NCI-H82 treated with DMSO at 0.1 percent for 48 hours (cell line): ENCODE measurements at regions not wholly inside any gene's neighbourhood (a gene's known extent, or its start where the extent isn't known, plus 50 kb on each side); places are given as distances from the start of the nearest gene placed in this dataset.
A peak's percentile ranks its signal among the peaks of the same experiment; 100 is the strongest.
"Not testable (repeated sequence)": the region's sequence is repeated elsewhere in the genome, so short reads cannot be mapped to it uniquely, and the experiment has no call there.

Experiments
- DNase-seq: peaks from one replicate; lab custom pipeline; 2025; ENCODE audit not compliant: unreplicated experiment; lab: John Stamatoyannopoulos, UW

DNA sequence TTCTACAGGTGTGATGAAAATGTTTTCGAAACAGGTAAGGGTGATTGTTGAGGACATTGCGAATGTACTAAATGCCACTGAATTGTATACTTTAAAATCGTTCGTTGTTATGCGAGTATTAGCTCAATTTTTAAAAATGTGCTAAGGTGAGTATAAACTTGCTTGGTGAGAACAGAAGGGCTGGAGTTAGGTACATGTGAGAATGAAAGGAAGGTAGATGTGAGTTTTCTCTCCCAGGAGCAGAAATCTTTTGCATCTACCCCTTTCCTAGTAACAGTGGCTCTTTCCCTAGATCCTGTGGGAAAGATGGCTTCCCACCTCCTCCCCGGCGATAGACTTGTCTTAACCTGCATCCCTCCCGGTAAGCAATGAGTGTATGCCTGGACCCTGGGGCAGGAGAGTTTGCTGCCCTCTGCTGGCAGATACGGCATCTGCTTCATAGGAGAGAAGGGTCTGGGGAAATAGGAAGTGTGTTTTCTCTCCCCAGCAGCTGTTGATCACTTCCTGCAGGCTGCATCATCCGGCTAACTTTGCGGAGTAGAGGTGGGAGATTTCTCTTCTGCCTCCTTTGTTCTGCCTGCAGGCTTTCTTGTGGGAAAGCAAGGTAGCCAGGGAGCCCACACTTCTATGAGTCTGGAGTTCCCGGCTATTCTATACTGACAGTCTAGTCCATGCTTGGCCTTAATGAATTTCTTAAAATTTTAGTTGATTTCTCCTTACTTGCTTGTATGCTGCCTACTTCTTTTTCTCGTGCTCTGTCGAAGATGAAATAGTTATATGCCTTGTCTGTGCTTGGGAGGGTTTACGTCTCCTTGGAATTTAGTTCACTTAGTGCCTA, 373.3 kb upstream of the SEMA6A start:
- DNase-seq: peak; percentile 23

DNA sequence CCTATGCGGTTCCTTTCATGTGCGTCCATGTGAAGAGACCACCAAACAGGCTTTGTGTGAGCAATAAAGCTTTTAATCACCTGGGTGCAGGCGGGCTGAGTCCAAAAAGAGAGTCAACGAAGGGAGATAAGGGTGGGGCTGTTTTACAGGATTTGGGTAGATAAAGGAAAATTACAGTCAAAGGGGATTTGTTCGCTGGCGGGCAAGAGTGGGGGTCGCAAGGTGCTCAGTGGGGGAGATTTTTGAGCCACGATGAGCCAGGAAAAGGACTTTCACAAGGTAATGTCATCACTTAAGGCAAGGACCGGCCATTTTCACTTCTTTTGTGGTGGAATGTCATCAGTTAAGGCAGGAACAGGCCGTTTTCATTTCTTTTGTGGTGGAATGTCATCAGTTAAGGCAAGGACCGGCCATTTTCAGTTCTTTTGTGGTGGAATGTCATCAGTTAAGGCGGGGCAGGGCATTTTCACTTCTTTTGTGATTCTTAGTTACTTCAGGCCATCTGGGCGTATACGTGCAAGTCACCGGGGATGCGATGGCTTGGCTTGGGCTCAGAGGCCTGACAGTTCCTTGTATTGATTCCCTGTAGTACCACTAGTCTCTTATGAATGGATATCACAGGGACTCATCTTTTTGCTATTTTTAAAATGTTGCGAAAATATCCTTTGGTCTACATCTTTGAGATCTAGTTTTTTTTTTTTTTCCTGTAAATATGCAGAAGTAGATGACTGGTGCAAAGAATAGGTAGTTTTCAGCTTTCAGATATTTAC, 371.2 kb upstream of the SEMA6A start:
- not testable (repeated sequence) for DNase-seq

DNA sequence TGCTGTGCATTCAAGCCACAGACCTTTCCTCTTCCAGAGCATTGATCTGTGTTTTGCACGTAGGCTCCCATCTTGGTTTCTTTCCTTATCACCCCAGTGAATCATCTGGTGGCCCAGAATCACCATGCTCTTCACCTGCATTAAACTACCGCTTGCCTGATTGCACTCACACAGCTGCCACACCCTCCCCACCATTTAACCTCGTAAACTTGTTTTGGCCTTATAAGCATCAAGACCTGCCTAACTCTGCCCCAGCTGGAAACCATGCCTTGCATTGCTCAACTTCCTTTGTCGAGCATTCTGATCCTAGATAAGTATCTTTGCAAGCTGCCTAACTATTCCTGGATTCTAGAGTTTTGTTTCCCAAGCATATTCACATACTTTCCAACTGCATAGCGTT, 369.6 kb upstream of the SEMA6A start:
- no peak for DNase-seq

DNA sequence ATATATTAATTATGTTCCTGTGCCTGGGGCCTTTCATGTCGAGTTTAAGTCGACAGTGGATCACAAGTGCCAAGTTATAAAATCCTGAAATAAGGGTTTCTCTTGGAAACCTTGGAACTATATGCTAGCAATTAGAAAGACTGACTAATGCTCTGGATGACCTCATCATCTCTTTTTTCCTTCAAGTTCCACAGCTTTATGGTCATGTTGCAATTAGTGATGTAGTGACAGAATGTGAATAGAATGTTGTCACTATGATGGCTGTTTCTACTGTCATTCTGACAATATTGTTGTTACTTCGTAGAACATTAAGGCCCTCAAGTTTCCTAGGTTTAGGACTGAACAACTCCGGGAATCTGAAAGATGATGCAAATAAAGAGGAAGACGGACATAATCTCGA, 368.0 kb upstream of the SEMA6A start:
- DNase-seq: no peak

DNA sequence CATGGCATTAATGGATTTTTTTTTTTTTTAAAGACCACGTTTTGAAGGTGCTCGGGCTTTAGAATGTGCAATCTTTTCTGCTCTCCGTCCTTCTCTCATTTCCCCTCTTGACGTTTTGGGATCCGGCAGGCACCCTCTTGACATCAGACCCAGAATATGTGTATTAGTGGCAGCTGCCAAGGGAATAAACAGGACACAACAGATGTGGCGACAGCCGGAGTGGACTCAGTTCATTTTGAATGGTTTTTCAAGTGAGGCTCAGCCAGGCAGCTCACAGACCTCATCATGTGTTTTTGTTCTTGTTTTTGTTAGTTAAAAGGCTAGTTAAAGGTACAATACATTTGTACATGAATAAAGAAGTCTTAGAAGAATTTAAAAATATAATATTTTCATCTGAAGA, 365.0 kb upstream of the SEMA6A start:
- DNase-seq: peak; percentile 16

DNA sequence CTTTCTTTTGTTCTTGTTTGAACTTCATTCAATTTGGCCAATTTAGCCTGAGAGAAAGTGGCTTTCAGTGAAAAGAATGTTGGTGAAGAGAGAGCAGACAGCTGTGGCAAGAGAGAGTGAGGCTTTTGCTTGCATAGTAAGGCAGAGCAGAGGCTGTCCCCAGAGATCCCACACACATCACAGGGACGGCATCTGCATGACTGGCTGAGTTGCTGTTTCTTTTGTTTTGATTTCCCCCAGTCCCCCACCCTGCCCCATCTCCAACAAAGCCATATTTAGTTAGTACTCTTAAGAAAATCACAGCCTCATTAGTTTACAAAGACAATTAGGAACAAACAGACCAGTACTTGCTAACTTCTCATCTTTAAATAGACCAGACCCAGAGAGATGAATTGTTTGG, 363.9 kb upstream of the SEMA6A start:
- no peak for DNase-seq

DNA sequence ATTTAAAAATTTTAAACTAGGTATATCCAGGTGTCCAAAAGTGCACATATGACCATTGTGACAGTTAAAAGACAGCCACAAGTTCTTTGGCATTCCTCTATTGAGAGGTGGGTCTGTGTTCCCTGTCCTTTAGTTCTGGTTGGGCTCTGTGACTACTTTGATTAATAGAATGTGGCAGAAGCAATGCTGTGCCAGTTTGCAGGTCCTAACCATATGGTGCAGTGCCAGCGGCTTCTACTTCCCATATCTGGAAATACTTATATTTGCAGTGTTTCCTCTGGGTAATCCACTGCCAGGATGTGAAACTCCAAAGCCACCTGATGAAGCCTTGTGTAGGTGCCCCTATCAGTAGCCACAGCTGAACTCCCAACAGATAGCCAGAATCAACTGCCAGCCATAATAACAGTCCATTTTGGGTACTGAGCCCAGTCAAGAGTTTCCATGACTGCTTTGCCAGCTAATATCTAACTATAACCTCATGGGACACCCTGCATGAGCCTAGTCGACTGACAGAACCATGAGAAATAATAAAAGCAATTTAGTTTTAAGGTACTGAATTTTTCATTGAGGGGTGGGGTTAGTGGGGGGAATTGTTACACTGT, 361.0 kb upstream of the SEMA6A start:
- DNase-seq: no peak

DNA sequence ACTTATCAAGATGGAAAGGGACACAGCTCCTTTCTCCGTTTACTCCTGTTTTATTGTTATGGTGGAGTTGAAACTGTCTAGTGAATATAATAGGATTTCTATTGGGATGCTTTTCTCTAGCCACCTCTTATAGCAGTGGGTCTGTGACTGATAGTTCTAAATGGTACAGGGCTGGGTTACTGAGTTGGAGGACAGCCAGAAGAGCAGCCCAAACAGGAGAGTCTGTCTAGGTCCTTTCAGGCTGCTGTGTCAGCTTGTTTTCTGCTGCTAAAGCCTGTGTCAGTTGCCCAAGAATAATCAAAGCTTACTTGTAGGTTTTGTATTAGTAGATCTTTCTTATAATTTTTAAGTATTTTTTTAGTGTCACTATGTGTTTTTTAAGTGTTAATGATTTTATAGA, 356.0 kb upstream of the SEMA6A start:
- no peak for DNase-seq

DNA sequence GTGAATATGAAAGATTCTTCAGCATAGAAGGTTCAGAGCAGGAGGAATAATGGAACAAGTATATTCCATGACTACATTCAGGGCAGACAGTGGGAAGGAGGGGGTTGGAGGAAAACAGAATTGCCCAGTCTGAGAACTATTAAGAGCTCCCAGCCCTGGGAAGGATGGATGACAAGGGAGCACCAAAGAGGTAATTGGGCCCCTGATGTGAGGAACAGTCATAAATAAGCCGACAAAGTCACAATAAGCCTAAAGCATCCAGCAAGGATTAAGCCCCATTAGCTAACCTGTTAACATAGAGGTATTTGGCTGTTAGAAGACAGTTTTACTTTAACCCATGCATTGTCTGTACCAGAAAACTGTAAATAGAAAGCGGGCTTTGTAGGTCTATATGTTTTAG, 348.7 kb upstream of the SEMA6A start:
- DNase-seq: peak; percentile 19

DNA sequence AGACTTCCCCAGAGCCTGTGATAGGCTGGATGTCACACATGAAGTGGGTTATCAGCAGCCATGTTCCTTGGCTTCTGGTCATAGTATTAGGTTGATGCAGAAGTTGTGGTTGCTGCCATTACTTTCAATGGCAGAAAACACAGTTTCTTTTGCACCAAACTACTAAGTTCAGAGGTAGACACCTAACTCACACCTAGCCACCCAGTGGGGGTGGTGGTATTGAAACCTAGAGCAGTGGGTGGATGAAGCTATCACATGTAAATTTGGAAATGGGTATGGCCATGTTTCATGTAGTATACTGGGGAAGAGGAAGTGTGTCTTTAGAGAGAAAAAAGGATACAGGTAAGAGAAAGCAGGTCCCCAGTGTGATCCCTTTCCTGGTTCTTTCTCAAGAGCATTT, 347.9 kb upstream of the SEMA6A start:
- no peak for DNase-seq

DNA sequence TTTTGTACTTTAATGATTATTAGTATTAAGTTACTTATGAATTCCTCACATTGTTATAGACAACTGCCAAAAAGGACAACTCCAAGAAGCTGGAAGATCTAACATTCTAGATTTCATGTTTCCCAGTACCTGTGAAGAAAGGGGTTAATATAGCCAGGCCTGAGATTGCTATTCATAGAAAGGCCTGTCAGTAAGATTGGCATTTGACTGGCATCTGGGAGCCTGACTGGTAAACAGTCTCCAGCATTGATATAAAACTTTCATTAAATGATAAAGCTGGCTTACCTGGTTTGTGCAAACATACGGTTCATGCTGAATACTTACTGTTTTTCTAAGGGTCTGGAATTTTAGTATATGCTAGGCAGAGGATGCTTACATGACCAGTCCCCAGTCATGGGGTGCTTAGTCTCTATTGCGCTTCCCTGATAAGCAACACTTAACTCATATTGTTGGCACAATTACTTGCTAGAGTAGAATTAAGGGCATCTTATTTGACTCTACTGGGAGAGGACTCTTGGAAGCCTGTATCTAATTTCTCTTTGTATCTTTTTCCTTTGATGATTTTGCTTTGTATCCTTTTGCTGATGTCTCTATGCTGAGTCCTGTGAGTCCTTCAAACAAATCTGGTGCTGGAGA, 340.4 kb upstream of the SEMA6A start:
- DNase-seq: no peak

DNA sequence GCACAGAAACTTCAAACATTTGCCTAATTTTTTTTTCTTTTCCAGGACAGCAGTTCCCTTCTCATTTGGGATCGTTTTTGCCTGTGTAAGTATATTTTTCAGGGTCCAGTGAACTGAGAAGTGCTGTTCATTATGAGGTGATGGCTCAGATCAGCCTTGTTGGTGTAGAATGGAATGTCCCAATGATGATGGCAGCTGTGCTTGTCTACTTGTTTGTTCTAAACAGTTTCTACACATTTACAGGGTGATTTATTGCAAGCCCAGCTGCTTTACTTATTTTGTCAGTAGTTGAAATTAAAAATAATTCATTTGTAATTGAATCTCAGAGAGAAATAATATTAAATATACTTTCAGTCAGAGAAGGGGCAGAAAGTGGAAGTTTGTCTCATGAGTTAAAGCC, 337.6 kb upstream of the SEMA6A start:
- DNase-seq: no peak

DNA sequence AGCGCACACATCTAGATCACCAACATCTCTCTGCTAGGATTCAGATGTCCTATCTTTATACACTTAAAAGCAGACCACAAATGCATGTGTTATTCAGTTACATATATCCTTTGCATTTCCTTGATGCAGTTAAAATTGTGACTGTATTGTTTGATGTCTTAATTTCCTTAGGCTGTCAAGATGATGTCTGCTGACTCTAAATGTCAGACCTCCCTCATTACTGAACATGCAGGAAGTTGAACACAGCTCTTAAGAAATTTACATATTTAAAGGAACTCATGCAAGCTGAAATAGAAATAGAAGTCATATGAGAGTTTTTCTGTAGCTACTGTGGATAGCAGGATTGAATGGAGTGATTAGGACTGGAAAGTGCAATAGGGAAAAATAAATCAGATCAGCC, 336.5 kb upstream of the SEMA6A start:
- DNase-seq: no peak

DNA sequence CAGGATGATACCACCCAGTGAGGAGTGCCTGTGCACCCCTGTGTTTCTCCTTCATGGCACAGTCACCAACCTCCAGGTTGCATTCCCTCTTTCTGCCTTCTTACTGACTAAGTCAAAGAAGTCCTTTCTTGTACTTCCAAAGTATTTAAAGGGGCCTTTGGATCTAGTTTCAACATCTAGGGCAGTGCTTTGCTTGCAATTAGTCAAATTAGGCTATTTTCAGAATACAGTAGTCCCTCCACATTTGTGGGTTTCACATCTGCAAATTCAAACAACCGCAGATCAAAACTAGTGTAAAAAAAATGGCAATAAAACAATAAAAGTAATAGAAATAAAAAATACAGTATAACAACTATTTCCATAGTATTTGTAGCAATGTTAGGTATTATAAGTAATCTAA, 333.9 kb upstream of the SEMA6A start:
- no peak for DNase-seq

DNA sequence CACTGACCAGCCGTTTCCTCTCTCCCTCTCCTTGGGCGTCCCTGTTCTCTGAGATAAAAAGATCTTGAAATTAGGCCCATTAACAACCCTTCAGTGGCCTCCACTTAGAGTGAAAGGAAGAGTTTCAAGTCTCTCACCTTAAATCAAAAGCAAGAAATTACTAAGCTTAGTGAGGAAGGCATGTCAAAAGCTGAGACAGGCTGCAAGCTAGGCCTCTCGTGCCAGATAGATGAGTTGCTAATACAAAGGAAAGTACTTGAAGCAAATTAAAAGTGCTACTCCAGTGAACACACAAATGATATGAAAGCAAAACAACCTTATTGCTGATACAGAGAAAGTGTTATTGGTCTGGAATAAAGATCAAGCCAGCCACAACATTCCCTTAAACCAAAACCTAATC, 331.3 kb upstream of the SEMA6A start:
- DNase-seq: no peak

DNA sequence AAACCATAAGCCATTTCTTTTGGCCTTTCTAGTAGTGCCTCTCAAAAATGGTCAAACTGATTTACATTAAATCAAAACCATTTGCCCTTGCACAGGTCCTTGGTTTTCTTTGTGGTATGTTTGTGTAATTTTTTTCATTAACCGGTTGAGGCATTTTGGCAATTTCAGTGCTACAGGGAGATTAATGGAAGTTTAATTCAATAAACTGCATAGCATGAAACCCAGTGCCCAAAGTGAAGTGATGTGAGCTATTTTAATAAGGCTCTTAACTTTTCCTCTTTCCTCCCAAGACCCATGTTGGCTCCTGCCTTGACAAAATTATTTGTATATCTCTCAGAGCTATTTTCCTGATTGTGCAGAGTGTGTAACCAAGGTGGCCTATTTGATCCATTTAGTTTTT, 326.2 kb upstream of the SEMA6A start:
- DNase-seq: no peak

DNA sequence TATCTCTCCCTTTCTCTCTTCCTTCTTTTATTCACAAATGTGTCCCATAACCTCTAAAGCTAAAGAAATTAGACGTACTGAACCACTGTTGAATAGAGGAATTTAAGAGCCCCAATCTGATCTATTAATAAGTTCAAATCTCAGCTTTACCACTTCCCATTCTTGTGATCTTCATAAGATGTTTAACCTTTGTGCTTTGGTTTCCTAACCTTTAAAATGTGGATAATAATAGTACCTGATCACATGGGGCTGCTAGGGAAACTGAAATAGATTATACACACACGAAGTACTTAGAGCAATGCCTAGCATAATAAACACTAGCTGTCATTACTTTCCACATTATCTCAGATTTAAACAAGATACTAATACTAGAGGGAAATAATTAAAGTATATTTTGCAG, 324.3 kb upstream of the SEMA6A start:
- no peak for DNase-seq

DNA sequence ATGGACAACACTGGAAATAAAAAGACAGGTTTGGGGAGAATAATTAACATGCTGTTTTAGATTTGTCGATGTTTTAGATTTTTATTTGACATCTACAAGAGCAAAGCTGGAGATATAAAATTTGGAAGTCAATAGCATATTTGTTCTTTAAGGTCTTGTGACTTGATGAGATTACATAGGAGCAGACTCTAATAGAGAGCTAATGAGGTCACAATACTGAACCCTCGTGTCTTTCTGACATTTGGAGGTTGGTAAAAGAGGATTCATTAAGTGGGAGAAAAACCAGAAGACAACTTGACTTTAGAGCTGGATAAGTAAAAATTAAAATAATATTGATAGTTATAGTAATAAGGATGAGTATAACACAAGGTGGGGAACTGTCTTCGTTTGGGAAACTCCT, 322.7 kb upstream of the SEMA6A start:
- no peak for DNase-seq

DNA sequence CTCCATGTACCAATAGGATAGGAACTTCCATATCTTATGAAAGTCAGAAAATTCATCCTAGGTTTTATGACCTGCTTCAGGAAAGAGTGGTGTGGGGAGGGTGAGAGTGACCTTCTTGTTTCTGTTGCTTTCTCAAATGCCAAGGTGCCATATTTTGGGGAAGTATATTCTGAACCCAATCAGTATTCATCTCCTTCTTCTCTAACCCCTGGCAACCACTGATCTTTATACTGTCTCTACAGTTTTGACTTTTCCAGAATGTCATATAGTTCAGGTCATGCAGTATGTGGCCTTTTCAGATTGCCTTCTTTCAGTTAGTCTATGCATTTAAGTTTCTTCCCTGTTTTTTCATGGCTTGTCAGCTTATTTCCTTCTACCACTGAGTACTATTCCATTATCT, 321.4 kb upstream of the SEMA6A start:
- no peak for DNase-seq

DNA sequence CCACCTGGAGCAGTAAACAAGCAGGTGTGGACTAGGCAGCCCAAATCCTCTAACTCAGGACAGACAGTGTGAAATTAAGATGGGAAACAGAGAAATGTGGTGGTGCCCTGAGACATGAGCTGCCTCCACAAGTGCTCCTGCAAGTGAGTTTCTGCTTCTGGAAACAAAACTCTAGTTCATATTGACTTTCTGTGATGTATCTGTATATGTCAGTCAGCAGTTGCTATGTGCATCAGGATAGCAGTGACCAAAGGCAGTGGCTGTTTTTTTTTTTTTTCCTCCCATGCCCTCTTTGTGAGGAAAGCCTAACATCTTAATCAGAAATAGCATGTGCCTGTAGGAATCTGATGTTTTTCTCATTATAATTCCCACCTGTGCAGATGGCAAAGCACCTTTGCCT, 318.4 kb upstream of the SEMA6A start:
- DNase-seq: no peak

DNA sequence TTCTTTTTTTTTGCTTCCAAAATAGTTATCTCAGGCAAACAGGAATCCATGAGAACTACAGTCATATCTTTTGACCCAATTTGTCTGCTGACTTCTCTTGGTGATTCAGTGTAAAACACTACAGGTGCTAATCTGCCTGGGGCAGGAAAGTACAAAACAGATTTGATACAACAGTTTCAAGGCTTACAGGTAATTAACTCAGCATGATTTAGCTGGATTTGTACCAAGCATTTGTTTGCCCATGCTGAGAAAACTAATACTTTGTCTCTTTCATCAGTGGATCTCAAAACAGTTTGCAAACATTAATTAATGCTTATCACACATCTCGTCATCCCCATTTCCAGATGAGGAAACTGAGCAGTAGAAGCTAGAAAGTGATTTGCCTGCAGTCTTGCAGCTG, 312.5 kb upstream of the SEMA6A start:
- no peak for DNase-seq

DNA sequence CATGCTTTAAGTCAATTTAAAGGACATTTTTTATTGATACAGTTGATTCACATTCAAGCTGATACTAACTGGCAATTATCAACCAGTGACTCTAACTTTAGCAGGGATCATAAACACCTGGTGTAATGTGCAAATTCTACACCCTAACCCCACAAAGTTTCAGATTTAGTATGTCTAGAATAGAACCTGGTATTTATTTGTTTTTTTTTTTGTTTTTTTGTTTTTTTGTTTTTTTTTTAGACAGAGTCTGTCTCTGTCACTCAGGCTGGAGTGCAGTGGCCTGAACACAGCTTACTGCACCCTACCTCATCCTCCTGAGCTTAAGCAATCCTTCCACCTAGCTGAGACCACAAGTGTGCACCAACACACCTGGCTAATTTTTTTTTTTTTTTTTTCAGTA, 311.2 kb upstream of the SEMA6A start:
- no peak for DNase-seq
